IPS-NIHi11 (cell line): ENCODE measurements at regions not wholly inside any gene's neighbourhood (a gene's known extent, or its start where the extent isn't known, plus 50 kb on each side); places are given as distances from the start of the nearest gene placed in this dataset.
"Not testable (repeated sequence)": the region's sequence is repeated elsewhere in the genome, so short reads cannot be mapped to it uniquely, and the experiment has no call there.

Experiments used
- DNase-seq: peaks from one replicate; pipeline ENCODE4 v3.0.0; 2012; ENCODE audit warnings: mixed read lengths, low spot score

- DNase-seq, result no peak
These were observed 64.3 kb downstream of the SMIM38 start for GRCh38 chr11:69219991-69220390.

DNA sequence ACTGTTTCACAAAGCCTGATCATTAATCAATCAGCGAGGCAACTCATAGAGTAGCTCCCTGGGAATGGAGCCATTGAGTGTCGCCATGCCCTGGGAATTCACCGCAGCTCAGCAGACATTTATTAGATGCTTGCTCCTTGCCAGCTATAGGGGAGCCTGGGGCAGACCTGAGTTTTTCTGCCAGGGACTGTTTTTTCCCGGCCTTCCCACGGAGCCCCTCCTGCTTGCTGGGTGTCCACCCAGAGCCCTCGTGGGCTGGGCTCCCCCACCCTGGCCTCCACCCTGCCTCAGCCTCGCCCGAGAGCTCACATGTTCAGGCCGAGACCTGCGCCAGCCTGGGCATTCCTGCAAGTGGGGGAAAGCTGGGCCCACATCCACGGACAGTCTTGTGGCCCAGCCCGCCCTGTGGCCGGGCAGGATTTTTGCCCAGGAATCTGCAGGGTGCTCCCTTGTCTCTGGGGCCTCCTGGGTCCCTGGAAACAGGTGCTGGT is 64.9 kb downstream of the SMIM38 start:
- no peak for DNase-seq

GRCh38 chr11:69221086-69221485 is 65.4 kb downstream of the SMIM38 start:
- no peak for DNase-seq

- DNase-seq, result not testable (repeated sequence)
These were observed 65.9 kb downstream of the SMIM38 start for GRCh38 chr11:69221636-69222035.

GRCh38 chr11:69227271-69227670 is 66.7 kb upstream of the MYEOV start:
- no peak for DNase-seq

DNA sequence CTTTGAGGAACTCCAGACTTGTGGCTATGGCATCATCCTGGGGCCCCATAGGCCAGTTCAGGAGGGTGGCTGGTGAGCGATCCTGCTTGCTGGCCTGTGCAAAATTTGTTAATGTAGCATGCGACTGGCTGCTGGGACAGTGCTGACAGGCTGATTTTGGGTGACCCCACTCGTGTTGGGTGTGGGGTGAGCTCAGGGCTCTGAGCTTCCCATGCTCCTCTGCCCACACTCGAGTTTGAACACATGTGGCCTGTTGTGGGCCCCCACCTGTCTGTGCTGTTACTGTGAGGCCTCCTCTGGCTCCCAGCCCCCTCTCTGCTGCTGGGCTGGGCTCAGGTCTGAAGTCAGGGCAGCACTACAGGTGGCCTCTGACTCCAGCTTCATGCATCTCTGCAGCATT is 64.4 kb upstream of the MYEOV start:
- DNase-seq, result no peak

DNA sequence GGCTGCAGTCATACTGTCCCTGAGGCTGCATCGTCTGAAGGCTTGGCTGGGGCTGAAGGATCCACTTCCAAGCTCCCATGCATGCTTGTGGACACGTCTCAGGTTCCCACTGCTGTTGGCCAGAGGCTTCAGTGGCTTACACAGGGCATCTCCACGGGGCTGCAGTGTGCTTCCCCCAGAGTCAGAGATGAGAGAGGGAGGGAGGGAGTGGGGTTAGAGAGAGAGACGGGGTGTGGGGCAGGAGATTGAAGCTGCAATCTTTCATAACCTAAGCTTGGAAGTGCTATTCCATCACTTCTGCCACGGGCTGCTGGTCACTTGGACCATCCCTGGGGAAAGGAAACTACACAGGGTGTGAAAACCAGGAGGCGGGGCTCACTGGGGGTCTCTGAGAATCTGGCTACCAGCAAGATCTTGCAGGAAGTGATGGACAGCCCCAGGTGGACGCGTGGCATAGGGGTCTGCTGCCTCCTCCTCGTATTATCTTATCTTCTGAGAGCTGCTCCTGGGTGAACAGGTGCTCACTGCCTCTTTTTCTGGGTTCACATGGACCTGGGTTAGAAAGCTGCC is 63.0 kb upstream of the MYEOV start:
- DNase-seq, result no peak

DNA sequence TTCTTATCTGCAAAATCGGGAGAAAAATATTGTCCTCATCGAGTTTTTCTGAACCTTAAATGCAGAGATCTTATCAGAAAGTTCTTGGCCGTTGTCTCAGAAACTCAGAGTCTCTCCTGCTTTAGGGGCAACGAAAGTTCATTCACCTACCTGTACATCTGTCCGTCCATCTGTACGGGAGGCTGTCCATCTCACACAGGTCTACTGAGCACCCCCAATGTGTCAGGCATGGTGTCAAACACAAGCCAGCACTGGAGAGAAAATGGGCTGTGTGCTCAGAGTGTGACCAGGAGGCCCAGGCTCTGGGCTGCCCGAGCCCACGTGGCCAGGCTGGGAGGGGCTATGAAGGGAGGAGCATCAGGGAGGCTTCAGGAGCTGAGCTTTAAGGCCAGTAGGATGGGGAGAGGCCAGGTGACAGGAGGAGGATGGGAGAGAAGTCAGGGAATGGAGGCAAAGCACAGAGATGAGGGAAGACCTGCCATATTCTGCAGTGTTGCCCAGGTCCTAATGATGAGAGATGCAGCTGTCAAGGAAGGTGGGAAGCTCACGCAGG is 62.4 kb upstream of the MYEOV start:
- DNase-seq, result peak; percentile 41

- DNase-seq, result no peak
These were observed 60.9 kb upstream of the MYEOV start for GRCh38 chr11:69232821-69233743.

GRCh38 chr11:69233744-69234570 is 60.0 kb upstream of the MYEOV start:
- DNase-seq, result no peak

- no peak for DNase-seq
These were observed 58.9 kb upstream of the MYEOV start for GRCh38 chr11:69234740-69235710.

- no peak for DNase-seq
These were observed 55.2 kb upstream of the MYEOV start for GRCh38 chr11:69238573-69239351.

GRCh38 chr11:69239641-69240040 is 54.3 kb upstream of the MYEOV start:
- no peak for DNase-seq

GRCh38 chr11:69240332-69241074 is 53.5 kb upstream of the MYEOV start:
- DNase-seq, result peak; percentile 47

GRCh38 chr11:69241075-69241740 is 52.7 kb upstream of the MYEOV start:
- DNase-seq, result no peak

GRCh38 chr11:69241844-69242243 is 52.1 kb upstream of the MYEOV start:
- no peak for DNase-seq

GRCh38 chr11:69242266-69242920 is 51.6 kb upstream of the MYEOV start:
- no peak for DNase-seq

GRCh38 chr11:69243496-69244200 is 50.3 kb upstream of the MYEOV start:
- no peak for DNase-seq
